ENCODE measurements at regions not wholly inside any gene's neighbourhood (a gene's known extent, or its start where the extent isn't known, plus 50 kb on each side); places are given as distances from the start of the nearest gene placed in this dataset.
"Not testable (repeated sequence)": the region's sequence is repeated elsewhere in the genome, so short reads cannot be mapped to it uniquely, and the experiment has no call there.

DNA sequence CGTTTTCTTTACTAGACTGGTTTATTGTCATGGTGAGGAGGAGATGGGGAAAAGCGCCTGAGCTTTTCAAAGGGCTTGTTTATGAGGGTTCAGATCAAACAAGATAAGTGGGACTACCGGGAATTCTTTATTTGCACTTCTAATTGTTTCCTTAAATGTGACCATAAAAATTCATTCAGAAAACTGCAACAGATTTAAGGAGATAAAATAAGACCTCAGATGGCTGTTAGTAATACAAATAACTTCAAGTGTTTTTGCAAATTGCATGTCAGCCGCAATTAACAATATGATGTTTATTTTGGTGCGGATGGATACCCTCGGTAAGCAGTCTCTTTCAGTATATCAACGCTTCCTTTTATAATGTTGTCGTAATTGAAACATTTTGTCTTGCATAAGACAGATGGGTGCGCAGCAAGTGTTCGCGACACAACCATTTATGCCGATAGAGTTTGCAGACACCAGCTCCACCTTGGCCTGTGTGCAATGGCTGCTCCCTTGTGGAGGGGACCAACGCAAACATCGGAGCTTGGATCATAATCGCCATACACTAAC lies 151.0 kb downstream of the C4orf33 start:
- no peak for DNase-seq (ENCODE audit: low spot score)
- intact Hi-C loops (cut with DNase I), result no loop called here

DNA sequence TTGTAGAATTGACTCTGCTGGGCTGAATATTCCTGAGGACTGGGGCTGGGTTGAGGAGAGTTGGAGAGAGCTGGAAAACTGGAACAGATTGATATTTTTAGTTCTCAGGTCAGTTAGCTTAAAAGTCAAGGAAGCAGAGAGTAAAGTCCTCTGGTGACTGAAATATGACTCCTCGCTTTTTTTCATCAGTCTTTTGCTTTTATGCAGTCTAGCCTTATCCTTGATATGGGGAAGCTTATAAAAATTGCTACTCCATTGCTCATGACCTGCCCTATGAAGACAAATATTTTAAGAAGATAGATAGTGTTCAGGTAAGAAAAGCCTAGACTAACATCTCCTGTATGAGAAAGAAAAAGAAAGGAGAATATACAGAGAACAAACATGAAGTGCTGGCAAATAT lies 152.7 kb downstream of the C4orf33 start:
- intact Hi-C loops (cut with DNase I), result no loop called here
- DNase-seq (ENCODE audit: low spot score), result no peak

DNA sequence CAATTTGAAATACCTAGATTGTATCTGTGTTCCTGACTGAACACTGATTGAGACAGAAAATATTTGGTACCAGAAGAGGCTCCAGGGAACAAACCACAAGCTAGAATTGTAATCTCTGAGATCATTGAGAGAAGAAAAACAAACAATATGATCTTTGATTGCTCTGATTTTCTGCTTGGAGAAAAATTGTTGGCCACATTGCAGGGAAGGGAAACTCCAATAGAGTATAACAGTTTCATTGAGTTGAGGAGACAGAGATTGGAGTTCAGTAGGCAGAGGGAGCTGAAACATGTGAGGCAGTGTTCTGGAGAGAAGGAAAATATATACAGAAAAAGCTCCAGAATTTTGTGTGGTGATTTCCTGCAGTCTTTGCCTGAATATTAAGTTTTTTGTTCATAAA lies 158.2 kb downstream of the C4orf33 start:
- intact Hi-C loops (cut with DNase I), result no loop called here
- no peak for DNase-seq (ENCODE audit: low spot score)

DNA sequence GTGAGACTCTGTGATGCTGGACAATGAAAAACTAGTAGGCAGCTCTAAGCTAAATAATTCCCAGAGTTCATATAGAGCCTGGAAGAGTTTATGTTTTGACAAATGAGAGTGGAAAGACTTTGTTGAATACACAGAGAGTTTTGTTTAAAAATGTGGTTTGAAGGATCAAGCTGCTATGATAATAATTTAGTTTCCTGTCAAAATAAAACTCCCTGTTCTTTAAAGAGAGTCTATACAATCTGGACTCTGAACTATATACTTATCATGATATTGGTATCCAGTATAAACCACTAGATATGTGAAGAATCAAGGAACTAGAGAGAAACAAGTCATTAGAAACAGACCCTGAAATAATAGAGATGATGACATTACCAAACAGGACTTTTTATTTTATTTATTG lies 158.6 kb downstream of the C4orf33 start:
- intact Hi-C loops (cut with DNase I), result no loop called here
- no peak for DNase-seq (ENCODE audit: low spot score)

DNA sequence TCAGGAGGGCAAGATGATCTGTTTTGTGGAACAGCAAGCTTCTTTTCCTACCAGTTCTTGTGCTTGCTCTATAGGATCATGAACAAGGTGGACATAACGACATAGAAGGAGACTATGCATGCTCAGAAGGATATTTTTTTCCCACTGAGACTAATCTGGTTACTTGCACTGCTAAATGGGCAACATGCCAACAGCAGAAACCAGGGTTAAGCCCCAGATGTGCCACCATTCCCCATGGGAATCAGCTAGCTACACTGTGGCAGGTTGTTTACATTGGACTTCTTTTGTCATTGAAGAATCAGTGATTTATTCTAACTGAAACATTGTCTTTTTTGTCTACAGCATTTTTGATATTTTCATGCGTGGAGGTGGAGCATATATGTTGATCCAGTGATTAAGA lies 165.6 kb downstream of the C4orf33 start:
- intact Hi-C loops (cut with DNase I), result no loop called here
- no peak for DNase-seq (ENCODE audit: low spot score)

DNA sequence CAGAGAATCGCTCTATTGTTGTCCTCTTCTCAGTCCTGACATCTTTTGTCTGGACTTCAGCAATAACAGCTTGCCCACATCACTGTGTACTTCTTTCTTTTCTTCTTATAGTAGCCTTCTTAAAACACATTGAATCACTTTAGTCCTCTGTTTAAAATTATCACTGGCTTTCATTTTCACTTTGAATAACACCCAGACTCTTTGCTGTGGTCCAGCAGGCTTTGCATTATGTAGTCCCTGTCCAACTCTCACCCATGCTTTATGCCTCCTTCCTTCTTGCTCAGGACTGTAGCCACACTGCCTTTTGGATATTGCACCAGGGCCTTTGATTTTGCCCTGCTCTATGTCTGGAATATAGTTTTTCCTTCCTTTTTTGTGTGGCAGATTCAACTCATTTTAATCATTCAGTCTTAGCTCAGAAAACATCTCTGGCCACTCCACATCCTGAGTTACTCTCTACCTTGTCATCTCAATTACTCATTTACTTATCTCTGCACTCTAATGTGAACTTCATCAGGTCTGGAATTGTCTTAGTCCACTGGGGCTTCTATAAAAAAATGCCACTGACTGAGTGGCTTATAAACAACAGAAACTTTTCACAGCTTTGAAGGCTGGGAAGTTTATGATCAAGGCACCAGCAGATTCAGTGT lies 168.2 kb downstream of the C4orf33 start:
- intact Hi-C loops (cut with DNase I), result no loop called here

DNA sequence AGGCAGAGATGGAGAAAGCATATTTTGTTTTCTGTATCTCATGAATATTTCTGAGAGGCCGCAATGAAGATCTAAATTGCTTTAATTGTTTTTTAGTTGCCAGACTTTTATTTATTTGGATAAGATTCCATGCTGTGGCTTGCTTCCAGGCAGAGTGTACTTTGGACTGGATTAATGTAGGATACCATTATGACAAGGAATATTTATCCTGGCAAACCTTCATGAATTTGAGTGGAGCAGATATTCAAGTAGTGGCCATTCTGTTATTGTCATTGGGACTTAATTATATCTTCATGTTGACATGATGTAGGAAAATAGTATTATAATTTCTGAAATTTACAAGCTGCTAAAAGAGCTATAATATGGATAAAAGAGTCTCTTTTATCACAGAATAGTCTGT lies 182.9 kb downstream of the C4orf33 start:
- intact Hi-C loops (cut with DNase I), result no loop called here
- no peak for DNase-seq (ENCODE audit: low spot score)

More for the DNA sequence above, 168.2 kb downstream of the C4orf33 start:
- DNase-seq (ENCODE audit: low spot score), result no peak

DNA sequence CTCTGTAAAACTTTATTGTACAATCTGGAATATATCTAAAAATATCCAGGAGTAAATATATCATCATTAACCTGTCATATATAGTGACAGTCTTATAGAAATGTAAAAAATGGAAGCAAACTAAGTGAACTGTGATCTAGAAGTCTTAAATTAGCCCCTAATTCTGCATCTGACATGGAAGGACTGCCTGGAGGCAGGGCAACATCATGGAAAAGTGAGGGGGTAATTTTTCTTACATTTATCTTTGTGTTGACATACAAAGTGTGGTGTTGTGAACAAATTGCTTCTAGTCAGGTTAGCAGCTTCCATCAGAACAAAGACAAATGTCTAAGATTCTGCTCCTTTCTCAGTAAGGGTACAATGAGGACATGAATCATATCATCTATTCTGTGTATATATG lies 186.3 kb downstream of the C4orf33 start:
- intact Hi-C loops (cut with DNase I), result no loop called here
- DNase-seq (ENCODE audit: low spot score), result no peak

DNA sequence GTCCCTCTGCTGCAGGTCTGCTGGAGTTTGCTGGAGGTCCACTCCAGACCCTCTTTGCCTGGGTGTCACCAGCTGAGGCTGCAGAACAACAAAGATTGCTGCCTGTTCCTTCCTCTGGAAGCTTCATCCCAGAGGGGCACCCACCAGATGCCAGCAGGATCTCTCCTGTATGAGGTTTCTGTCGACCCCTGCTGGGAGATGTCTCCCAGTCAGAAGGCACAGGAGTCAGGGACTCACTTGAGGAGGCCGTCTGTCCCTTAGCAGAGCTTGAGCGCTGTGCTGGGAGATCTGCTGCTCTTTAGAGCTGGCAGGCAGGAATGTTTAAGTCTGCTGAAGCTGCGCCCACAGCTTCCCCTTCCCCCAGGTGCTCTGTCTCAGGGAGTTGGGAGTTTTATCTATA lies 196.2 kb downstream of the C4orf33 start:
- DNase-seq (ENCODE audit: low spot score); intact Hi-C loops (cut with DNase I): not testable (repeated sequence)

DNA sequence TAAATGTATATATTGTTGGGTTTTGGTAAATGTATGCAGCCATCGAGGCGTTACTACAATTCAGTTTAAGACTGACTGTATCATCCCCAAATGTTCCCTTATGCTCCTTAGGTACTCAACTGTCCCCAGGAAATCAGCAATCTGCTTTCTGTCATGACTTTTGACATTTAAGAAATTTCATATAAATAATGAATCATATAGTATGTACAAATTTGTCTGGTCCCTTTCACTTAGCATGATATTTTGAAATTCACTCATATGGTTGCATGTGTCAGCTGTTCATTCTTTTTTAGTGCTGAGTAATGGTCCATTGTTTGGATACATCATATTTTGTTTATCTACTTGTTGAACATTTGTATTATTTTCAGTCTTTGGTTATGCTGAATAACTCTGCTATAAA lies 218.8 kb downstream of the C4orf33 start:
- no peak for DNase-seq (ENCODE audit: low spot score)
- intact Hi-C loops (cut with DNase I), result no loop called here

DNA sequence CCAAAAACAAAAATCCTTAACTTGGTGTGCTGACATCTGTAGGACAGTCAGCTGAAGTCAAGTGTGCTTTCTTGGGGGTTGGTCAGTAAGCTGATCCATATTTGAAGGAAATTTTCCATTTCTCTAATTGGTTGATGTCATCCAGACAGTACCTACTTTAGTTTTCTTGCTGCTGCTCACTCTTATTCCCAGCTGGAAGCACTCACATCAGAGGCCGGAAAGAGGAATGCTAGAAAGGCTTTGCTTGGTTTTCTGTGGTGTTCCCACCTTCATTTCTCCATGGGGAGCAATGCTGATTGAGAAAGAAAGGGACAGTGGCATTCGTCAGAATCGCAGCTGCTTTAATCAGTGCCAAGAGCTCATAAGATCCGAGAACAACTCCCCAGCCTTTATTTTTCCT lies 227.0 kb downstream of the C4orf33 start:
- intact Hi-C loops (cut with DNase I), result no loop called here
- no peak for DNase-seq (ENCODE audit: low spot score)

DNA sequence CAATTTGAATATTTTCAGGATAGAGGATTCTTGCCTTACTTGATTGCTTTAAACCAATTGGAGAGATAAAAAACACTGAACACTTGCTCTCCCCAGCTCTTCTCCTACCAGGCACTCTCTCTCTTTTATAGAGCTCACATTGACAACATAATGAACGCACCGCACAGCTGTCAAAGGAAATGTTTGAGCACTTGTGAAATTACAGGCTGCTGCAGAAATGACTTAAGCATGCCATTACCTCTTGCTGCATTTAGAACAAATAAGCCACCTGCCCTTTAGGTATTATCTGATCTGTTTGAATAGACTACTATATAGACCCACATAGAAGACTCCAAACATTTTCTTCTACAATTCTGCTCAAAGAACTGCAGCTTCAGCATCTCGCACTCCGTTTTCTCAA lies 227.7 kb downstream of the C4orf33 start:
- DNase-seq (ENCODE audit: low spot score), result no peak
- intact Hi-C loops (cut with DNase I), result no loop called here

DNA sequence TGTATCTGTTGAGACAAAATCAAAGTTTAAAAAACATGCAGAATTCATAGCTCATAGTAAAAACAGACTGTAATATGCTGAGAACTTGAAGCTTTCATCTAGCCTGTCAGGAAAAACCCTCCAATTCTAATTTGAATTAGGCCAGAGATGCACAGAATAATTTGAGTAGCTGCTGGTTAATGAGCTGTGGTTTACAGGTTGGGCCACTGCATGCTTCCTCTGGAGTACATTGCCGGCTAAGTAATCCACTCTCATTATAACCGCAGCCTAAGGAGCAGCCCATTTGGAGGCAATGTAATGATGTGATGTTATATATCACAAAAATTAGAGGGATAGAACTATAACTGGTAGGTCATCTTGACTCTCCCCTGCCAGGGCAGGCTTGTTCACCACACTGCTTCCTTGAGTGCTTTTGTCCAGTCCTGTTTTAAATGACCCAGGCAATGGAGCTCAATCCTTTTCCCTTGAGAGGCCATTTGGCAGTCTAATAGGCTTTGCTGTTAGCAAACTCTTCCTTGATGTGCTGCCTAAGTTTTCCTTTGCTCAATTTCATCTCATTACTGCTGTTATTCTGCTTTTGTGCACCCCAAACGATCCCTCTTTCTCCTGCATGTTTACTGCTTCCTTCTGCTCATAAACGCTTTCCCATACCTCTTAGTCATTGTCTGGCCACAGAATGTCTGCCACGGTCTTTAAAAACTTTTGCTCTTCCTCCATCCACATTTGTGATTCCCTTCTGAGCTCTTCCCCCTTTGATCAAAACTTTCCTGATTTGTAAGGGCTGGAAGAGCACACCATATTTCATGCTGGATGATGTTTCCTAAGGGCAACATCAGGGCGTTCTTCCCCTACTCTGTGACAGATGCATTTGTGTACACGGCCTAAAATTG lies 230.9 kb downstream of the C4orf33 start:
- intact Hi-C loops (cut with DNase I), result no loop called here
- DNase-seq (ENCODE audit: low spot score), result no peak

DNA sequence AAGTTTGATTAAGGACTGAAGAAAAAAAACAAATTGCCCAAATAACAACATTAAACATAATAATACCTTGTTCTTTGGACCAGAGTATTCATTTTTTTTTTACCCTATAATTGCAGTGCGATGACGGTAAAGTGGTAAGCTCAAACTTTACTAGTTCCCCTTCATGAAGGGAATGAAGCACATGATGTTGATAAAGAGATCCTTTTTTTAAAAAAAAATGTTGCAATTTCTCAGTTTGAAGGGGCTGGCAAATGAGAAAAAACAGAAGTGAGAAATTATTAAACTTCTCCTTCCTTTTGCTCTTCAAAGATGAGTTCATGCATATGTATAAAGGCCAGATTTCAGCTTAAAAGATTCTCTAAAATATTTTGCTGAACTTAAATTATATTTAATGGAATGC lies 231.7 kb downstream of the C4orf33 start:
- no peak for DNase-seq (ENCODE audit: low spot score)
- intact Hi-C loops (cut with DNase I), result no loop called here

DNA sequence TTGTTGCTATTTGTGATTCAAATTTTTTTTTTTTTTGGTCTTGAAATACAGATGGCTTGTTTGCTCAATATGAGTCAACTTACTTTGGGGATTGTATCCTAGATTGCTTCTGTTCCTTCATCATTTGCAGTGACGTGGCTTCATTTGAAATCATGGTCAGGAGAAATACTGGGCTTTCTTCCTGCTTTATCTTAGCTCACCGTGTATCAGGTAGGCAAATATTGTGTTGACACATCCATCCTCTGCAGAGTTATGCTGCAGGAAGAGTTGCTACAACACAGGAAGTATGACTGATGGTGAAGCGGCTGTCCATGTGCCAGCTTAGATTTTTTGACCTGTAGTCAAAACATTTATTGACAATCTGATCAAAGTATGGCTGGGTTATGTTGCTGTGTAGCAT lies 232.2 kb downstream of the C4orf33 start:
- intact Hi-C loops (cut with DNase I), result no loop called here
- no peak for DNase-seq (ENCODE audit: low spot score)

DNA sequence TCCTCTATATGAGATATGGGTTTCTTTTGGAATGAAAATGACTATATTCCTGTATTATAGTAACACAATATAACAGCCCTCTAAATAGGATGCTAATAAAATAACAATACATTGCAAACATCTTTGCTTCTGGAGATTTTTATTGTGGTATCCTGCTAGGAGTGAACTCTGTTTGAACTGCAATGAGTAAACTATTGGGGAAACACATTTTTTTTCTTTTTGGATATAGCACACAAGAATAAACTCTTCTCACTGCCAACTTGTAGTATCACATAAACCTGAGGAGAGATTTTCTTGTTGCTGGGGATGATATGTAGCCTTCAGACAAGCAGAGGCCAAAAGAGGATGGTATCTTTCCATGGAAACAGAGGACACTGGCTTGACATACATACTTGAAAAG lies 238.2 kb downstream of the C4orf33 start:
- intact Hi-C loops (cut with DNase I), result loop anchor here in 1 of 2 donors (5.0 kb wide), 1 partner anchor 1368 kb away; no protein-coding TSS in a partner anchor
- no peak for DNase-seq (ENCODE audit: low spot score)

DNA sequence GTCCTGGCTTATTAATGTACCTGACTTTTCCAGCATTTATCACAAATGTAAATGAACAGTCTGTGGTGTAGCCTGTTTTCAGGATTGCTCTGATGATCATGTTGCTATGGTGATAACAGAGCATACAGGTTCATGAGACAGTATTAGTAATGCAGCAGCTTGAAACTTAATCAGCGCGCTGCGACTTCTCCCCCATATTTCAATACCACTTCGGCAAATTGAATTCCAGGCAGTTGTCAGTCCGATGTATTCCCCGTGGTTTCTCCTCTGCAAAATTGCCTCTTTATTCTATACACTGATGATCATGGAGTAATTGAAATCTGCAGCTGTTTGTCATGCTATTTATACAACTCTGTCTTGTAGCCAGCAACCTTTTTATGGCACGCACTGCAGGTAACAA lies 239.3 kb downstream of the C4orf33 start:
- DNase-seq (ENCODE audit: low spot score), result no peak
- intact Hi-C loops (cut with DNase I), result no loop called here

DNA sequence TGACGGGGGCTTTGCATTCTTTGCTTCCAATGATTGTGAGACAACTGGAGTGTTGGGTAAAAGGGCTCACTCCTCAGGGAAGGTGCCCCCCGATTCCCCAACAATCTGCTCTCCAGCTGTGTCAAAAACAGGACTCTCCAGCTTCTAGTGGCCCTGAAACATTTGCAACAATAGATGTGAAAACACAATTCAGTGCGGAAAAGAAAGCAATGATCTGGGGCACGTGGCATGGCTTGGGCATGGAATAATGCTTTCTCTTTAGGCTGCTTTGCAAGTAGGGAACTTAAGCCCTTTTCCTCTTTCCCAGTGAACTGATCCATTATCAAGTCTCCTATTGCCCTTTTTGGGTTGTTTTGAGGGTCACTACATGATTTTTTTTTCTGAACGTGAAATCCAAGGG lies 239.9 kb downstream of the C4orf33 start:
- intact Hi-C loops (cut with DNase I), result no loop called here
- no peak for DNase-seq (ENCODE audit: low spot score)

DNA sequence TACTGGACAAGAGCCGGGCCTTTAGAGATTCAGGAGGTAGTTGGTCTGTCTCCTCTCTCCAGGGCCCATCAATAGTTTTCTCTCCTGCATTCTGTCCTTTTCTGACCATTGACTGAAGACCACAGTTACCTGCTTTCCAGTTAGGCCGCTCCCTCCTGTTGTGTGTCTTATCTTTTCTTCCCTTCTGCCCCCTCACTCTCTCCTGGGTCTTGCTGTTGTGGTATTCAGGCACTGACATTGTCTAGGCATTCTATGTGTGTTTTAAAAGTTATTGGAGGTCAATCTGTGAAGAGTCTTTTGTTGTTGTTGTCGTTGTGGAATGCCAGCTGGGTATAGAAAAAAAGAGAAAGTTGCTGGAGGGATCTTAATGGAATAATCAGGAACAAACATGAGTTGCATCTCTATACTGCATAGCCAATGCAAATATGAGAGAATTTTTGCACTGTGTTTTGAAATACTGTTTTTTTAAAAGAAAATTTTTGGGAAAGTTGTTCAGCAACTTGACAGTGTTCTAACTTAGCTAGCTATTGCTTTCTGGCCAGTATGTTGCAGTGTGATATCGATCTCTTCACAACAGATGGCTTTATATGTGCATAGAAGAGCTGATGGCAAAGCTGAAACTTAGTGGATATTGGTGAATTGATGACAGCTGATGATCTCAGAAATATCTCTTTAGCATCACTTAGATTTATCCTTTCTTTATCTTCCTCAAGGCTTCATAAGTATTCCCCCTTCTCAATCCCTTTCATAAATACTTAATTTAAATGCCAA lies 240.7 kb downstream of the C4orf33 start:
- no peak for DNase-seq (ENCODE audit: low spot score)
- intact Hi-C loops (cut with DNase I), result no loop called here

DNA sequence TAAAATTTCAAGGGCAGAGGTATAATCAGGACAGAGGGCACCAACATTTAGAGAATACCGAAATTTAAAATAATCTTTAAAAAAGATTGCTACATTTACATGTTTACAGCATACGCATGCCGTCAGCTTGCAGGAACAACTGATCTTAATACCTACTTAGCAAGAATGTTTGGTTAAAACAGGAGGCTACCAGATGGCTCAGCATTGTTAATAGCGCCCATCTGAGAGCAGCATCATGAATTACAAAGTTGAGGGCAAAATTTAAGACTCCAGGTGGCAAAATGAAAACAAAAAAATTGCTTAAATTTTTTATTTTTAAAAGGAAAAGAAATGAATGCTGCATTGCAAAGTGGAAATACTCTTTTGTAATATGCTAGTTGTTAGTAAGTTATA lies 241.3 kb downstream of the C4orf33 start:
- intact Hi-C loops (cut with DNase I), result no loop called here
- no peak for DNase-seq (ENCODE audit: low spot score)
